ENCODE measurements at regions not wholly inside any gene's neighbourhood (a gene's known extent, or its start where the extent isn't known, plus 50 kb on each side); places are given as distances from the start of the nearest gene placed in this dataset.
A peak's percentile ranks its signal among the peaks of the same experiment; 100 is the strongest.

DNA sequence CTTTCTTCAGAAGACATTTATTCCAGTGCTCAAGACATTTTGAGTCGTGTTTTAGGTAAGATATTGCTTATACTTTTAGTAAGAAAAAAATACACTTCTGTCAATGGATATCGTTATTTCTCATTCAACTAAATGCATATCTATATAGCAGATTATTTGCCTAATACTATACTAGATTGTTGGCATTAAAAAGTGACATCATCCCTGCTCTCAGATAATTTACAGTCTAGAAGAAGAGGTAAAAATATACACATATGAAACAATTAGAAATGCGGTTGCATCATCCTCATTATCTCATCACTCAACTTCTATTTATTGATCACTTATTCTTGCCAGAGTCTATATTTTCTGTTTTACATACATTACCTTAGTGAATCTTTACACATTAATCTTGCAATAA, 367.7 kb downstream of the ADGRL2 start:
- DNase-seq (no peak), ATAC-seq (no peak)
- no peaks in the 10 kb centered on the region for H3K27me3 ChIP-seq
- H3K27ac ChIP-seq, result no peak overlapping the region
- intact Hi-C loops (cut with DNase I), result no loop called here
- H3K4me1 ChIP-seq, result no peaks in the 10 kb centered on the region
- WGBS (ENCODE audit: insufficient coverage, low coverage, low lambda C conversion rate, missing lambda C conversion rate), result 71% methylated on average over 3 of the region's 3 CpGs
- TF ChIP-seq POLR2A (IDR thresholded peaks at IDR 0.05), result no peak
- TF ChIP-seq, protein P1, sequence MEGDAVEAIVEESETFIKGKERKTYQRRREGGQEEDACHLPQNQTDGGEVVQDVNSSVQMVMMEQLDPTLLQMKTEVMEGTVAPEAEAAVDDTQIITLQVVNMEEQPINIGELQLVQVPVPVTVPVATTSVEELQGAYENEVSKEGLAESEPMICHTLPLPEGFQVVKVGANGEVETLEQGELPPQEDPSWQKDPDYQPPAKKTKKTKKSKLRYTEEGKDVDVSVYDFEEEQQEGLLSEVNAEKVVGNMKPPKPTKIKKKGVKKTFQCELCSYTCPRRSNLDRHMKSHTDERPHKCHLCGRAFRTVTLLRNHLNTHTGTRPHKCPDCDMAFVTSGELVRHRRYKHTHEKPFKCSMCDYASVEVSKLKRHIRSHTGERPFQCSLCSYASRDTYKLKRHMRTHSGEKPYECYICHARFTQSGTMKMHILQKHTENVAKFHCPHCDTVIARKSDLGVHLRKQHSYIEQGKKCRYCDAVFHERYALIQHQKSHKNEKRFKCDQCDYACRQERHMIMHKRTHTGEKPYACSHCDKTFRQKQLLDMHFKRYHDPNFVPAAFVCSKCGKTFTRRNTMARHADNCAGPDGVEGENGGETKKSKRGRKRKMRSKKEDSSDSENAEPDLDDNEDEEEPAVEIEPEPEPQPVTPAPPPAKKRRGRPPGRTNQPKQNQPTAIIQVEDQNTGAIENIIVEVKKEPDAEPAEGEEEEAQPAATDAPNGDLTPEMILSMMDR (IDR thresholded peaks at IDR 0.05), result no peak
- no peaks in the 10 kb centered on the region for H3K9me3 ChIP-seq
- no peaks in the 10 kb centered on the region for H3K36me3 ChIP-seq
- H3K4me3 ChIP-seq, result no peak overlapping the region

DNA sequence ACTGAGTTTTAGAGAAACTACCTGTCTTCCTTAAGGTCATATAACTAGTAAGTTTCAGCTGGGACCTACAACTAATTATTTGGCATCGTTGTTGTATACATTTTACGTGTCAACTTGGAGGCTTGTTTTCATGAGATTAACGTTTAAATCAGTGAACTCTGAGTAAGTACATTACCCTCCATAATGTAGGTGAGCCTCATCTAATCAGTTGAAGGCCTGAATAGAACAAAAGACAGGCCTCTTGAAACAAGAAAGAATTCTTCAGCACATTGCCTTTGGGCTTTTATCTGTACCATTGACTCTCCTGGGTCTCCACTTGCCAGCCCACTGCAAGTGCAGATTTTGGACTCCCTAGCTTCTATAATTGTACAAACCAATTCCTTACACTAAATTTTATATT, 364.6 kb downstream of the ADGRL2 start:
- H3K27me3 ChIP-seq, result no peaks in the 10 kb centered on the region
- no peak overlapping the region for H3K27ac ChIP-seq
- DNase-seq, result no peak
- no peaks in the 10 kb centered on the region for H3K9me3 ChIP-seq
- WGBS (ENCODE audit: insufficient coverage, low coverage, low lambda C conversion rate, missing lambda C conversion rate), result 78% methylated on average over 3 of the region's 3 CpGs
- no peak overlapping the region for H3K4me3 ChIP-seq
- H3K36me3 ChIP-seq, result no peaks in the 10 kb centered on the region
- H3K4me1 ChIP-seq, result no peaks in the 10 kb centered on the region
- TF ChIP-seq POLR2A (IDR thresholded peaks at IDR 0.05), result no peak
- TF ChIP-seq, protein P1 (IDR thresholded peaks at IDR 0.05), result no peak
- no peak for ATAC-seq
- intact Hi-C loops (cut with DNase I), result no loop called here

DNA sequence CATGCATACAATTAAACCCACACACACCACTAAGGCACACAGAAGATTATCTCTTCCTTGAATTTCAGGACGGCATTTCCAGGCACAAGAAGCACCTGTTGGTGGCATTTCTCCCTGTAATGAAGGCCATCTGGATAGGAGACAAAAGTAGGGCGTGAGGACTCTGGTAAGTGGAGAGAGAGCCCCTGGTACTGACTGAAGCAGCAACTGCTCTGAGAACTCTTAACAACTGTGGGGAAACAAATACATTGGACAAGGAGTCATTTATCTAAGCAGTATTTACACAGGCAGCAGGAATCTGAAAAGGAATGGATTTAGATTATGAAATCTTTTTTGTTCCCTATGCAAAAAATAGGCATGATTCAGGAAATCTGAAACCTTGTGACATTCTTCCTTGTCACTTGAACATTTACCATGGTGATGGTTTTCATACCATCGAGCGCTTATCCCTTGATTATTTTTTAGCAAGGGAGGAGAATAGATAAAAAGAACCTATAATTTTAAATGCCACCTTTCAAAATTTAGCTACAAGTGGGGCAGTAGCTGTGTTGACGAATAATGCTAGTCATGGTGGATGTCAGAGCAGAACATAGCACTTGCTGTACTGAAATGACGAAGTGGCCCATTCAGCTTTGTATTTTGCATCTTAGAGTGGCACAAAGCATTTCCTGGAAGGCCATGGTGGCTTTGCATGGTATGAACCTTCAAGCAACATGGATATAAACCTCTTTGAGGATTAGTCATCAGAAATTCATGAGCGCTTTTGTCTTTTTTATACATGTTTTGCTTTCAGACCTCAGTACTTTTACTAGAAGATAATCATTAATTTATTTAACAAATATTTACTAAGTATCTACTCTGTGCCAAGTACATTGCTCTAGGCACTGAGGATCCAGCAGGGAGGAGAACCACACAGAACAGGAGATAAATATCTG, 362.0 kb downstream of the ADGRL2 start:
- intact Hi-C loops (cut with DNase I), result no loop called here
- no peaks in the 10 kb centered on the region for H3K27me3 ChIP-seq

DNA sequence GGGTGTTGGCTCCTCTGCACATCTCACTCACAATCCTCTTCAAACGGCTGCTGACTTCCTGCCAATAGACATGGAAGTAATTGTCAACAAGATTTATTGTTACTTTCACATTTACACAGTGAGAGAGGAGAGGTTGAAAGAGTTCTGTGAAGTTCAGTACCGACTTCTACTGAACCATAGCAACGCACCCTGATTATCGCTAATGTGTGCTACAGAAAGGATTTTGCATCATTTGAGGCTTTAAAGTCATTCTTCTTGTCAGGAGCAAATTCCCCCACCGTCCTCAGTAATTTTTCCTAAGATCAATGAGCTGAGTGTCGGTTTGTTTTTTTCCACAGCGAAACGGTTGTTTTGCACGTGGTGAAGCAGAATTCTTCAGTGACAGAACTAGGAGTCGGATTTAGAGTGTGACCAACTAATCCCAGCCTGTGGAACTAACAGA, 361.0 kb downstream of the ADGRL2 start:
- H3K27ac ChIP-seq, result no peak overlapping the region

More for the DNA sequence above, 362.0 kb downstream of the ADGRL2 start:
- Histone ChIP-seq H3K27ac (no peak overlapping the region), H3K9me3 (no peaks in the 10 kb centered on the region), H3K4me1 (no peaks in the 10 kb centered on the region), H3K36me3 (no peaks in the 10 kb centered on the region), H3K4me3 (no peak overlapping the region)
- no peak for ATAC-seq
- WGBS (ENCODE audit: insufficient coverage, low coverage, low lambda C conversion rate, missing lambda C conversion rate), result 77% methylated on average over 7 of the region's 7 CpGs
- TF ChIP-seq, protein P1 (IDR thresholded peaks at IDR 0.05), result no peak
- no peak for TF ChIP-seq POLR2A (IDR thresholded peaks at IDR 0.05)
- DNase-seq, result no peak

More for the DNA sequence above, 361.0 kb downstream of the ADGRL2 start:
- ATAC-seq (peak in 2 of 4 donors; percentile 24 to 29), DNase-seq (no peak)
- peak overlapping the region in 1 of 3 donors; percentile 6 for H3K4me3 ChIP-seq
- H3K9me3 ChIP-seq, result no peaks in the 10 kb centered on the region
- H3K4me1 ChIP-seq, result no peaks in the 10 kb centered on the region
- no peak for TF ChIP-seq POLR2A (IDR thresholded peaks at IDR 0.05)
- TF ChIP-seq, protein P1 (IDR thresholded peaks at IDR 0.05), result no peak
- 31% methylated on average over 10 of the region's 10 CpGs for WGBS (ENCODE audit: insufficient coverage, low coverage, low lambda C conversion rate, missing lambda C conversion rate)
- H3K27me3 ChIP-seq, result no peaks in the 10 kb centered on the region
- intact Hi-C loops (cut with DNase I), result no loop called here
- no peaks in the 10 kb centered on the region for H3K36me3 ChIP-seq

Measured in right lobe of liver (tissue), 6 donors.